HEK293 (cell line): ENCODE measurements at regions not wholly inside any gene's neighbourhood (a gene's known extent, or its start where the extent isn't known, plus 50 kb on each side); places are given as distances from the start of the nearest gene placed in this dataset.

ENCODE experiments used
- ZEB2 ChIP-seq: fragments of 450-650 bp; formaldehyde crosslinking; IDR thresholded peaks from 2 replicates; pipeline ENCODE4 v1.5.1; 2016; ENCODE audit warnings: missing biosample characterization, missing genetic modification characterization
- ZNF660 ChIP-seq: fragments of 450-650 bp; IDR thresholded peaks from 2 replicates; pipeline ENCODE4 v1.5.1; 2018; ENCODE audit warnings: missing biosample characterization, mild to moderate bottlenecking, missing genetic modification characterization
- ZNF776 ChIP-seq: fragments of 450-650 bp; formaldehyde crosslinking; IDR thresholded peaks from 2 replicates; pipeline ENCODE4 v1.5.0; 2017; ENCODE audit warnings: missing biosample characterization, missing genetic modification characterization, borderline replicate concordance
- TF ChIP-seq, protein P1 (sequence below): fragments of 450-650 bp; formaldehyde crosslinking; IDR thresholded peaks from 2 replicates; pipeline ENCODE4 v1.5.1; 2016; ENCODE audit warnings: missing biosample characterization, missing genetic modification characterization

DNA sequence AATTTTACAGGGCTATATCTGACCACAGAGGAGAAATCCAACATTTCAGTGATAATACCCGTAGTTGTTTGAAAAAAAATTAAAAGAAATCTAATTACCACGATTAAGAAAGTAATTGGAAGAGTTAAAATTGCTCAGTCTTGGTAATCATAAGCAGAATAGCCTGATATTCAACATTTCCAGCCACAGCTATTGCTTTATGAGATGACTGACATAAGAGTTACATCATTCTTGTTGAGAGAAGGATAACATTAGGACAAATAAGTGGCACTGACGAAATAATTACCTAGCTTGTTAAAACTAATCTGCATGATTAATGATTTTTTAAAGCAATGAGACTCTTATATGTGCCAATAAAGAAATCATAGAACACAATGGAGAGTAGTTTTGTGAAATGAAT lies 825.0 kb upstream of the GBE1 start:
- TF ChIP-seq ZEB2 (no peak), ZNF660 (tag by site-specific recombination) (no peak), ZNF776 (no peak)
- TF ChIP-seq, protein P1, sequence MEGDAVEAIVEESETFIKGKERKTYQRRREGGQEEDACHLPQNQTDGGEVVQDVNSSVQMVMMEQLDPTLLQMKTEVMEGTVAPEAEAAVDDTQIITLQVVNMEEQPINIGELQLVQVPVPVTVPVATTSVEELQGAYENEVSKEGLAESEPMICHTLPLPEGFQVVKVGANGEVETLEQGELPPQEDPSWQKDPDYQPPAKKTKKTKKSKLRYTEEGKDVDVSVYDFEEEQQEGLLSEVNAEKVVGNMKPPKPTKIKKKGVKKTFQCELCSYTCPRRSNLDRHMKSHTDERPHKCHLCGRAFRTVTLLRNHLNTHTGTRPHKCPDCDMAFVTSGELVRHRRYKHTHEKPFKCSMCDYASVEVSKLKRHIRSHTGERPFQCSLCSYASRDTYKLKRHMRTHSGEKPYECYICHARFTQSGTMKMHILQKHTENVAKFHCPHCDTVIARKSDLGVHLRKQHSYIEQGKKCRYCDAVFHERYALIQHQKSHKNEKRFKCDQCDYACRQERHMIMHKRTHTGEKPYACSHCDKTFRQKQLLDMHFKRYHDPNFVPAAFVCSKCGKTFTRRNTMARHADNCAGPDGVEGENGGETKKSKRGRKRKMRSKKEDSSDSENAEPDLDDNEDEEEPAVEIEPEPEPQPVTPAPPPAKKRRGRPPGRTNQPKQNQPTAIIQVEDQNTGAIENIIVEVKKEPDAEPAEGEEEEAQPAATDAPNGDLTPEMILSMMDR = no peak
